ENCODE measurements at regions not wholly inside any gene's neighbourhood (a gene's known extent, or its start where the extent isn't known, plus 50 kb on each side); places are given as distances from the start of the nearest gene placed in this dataset.

GRCh38 chr16:82226327-82226726 is 56.3 kb upstream of the MPHOSPH6 start:
- POLR2A ChIA-PET (ENCODE audit: unreplicated experiment): no interaction called here
- H4K8ac ChIP-seq (ENCODE audit: low read depth in 2 of 2, low read length in 2 of 2): no peak overlapping the region

More at GRCh38 chr16:82226327-82226726, 56.3 kb upstream of the MPHOSPH6 start:
- no peak for ATAC-seq (ENCODE audit: low read depth)
- no peak overlapping the region for H2AFZ ChIP-seq (replicated peaks; ENCODE audit: low read length, poor library complexity)
- dilution Hi-C loops (cut with HindIII; ENCODE audit: low sequenced_read_pairs, unreplicated experiment): no loop called here
- H3K18ac ChIP-seq (ENCODE audit: low read depth, low read length): no peak overlapping the region
- H2BK120ac ChIP-seq (ENCODE audit: low read depth, low read length): no peak overlapping the region
- H3K4me1 ChIP-seq (ENCODE audit: control insufficient read depth, insufficient read depth, low read length): peaks cover 2% of the 10 kb centered on the region; the same call in 1 of the 2 replicates
- H3K27ac ChIP-seq (ENCODE audit: insufficient read depth, low read length): no peak overlapping the region
- CTCF ChIA-PET: no interaction called here
- WGBS, 2 experiments (ENCODE audit: extremely low coverage in 2 of 2, insufficient read length in 1 of 2): 65% methylated on average over 4 of the region's 9 CpGs; no CpG with 5 or more reads in 1 of the 2 experiments
- peaks cover 3% of the 10 kb centered on the region; the same call in 1 of the 2 replicates for H3K27me3 ChIP-seq (ENCODE audit: control insufficient read depth, insufficient read depth, low read length)
- H3K9me1 ChIP-seq (ENCODE audit: insufficient read depth, low read length): no peaks in the 10 kb centered on the region
- TF ChIP-seq BHLHE40 (IDR thresholded peaks at IDR 0.05; ENCODE audit: low read depth, low read length): no peak
- no peak overlapping the region for H4K91ac ChIP-seq (ENCODE audit: insufficient read depth, low read depth, low read length)
- no peak overlapping the region for H2AK9ac ChIP-seq (replicated peaks; ENCODE audit: low read depth, low read length, poor library complexity)
- no peak overlapping the region for H3K4me2 ChIP-seq (ENCODE audit: low read depth, low read length)
- no peak overlapping the region for H3K56ac ChIP-seq (ENCODE audit: extremely low read depth, insufficient read depth, low read length)
- no peak for DNase-seq
- H3K79me1 ChIP-seq (ENCODE audit: low read depth in 1 of 2, low read length in 2 of 2): no peaks in the 10 kb centered on the region
- no TSS peak for BruUV-seq (replicated peaks)
- H2BK15ac ChIP-seq (ENCODE audit: low read depth, low read length): no peak overlapping the region
- no peak overlapping the region for H2BK20ac ChIP-seq (ENCODE audit: low read depth, low read length)
- no peak overlapping the region for H3K23ac ChIP-seq (ENCODE audit: low read depth, low read length)
- H3K4ac ChIP-seq (ENCODE audit: low read depth, low read length): no peak overlapping the region
- H3K4me3 ChIP-seq (ENCODE audit: insufficient read depth, low read depth, low read length): no peak overlapping the region
- no peaks in the 10 kb centered on the region for H3K9me3 ChIP-seq (ENCODE audit: control insufficient read depth, insufficient read depth, low read length)
- no peak overlapping the region for H2BK5ac ChIP-seq (ENCODE audit: low read depth, low read length, poor library complexity, severe bottlenecking)
- in situ Hi-C loops (cut with MboI; ENCODE audit: low sequenced_read_pairs): loop anchor here (5.0 kb wide), 2 partner anchors 194 to 284 kb away; no protein-coding TSS in a partner anchor
- no peak overlapping the region for H4K5ac ChIP-seq (ENCODE audit: low read depth, low read length)
- H3K36me3 ChIP-seq (ENCODE audit: control insufficient read depth, insufficient read depth, low read length): no peaks in the 10 kb centered on the region
- no peak overlapping the region for H3K14ac ChIP-seq (replicated peaks; ENCODE audit: low read depth, low read length)
- H2AK5ac ChIP-seq (ENCODE audit: low read depth, low read length): no peak overlapping the region
- H4K20me1 ChIP-seq (ENCODE audit: insufficient read depth, low read length): no peaks in the 10 kb centered on the region
- intact Hi-C loops (cut with micrococcal nuclease): no loop called here
- no peak overlapping the region for H3K9ac ChIP-seq (ENCODE audit: low read depth, low read length)
